C4-2B (cell line): ENCODE measurements at regions not wholly inside any gene's neighbourhood (a gene's known extent, or its start where the extent isn't known, plus 50 kb on each side); places are given as distances from the start of the nearest gene placed in this dataset.
"Not testable (repeated sequence)": the region's sequence is repeated elsewhere in the genome, so short reads cannot be mapped to it uniquely, and the experiment has no call there.

Source experiments
- H3K27ac ChIP-seq: fragments of 450-650 bp; 2 replicates; pipeline ENCODE4 v1.5.1; 2017
- CTCF ChIP-seq: fragments of 450-650 bp; conservative IDR thresholded peaks from 2 replicates; pipeline ENCODE4 v1.5.1; 2017; ENCODE audit warnings: mild to moderate bottlenecking
- ZFX ChIP-seq: fragments of 450-650 bp; IDR thresholded peaks from 2 replicates; pipeline ENCODE4 v1.6.1; 2017

GRCh38 chr3:153783741-153784480 is 337.3 kb upstream of the ARHGEF26 start:
- no peak for TF ChIP-seq ZFX
- no peak for TF ChIP-seq CTCF
- H3K27ac ChIP-seq, result no peak overlapping the region

GRCh38 chr3:153785901-153786300 is 335.3 kb upstream of the ARHGEF26 start:
- TF ChIP-seq CTCF (peak; percentile 20), ZFX (no peak)
- H3K27ac ChIP-seq, result no peak overlapping the region

- no peak overlapping the region for H3K27ac ChIP-seq
- TF ChIP-seq ZFX, result no peak
- TF ChIP-seq CTCF, result no peak
These were observed 331.8 kb upstream of the ARHGEF26 start for GRCh38 chr3:153789380-153789779.

- H3K27ac ChIP-seq, result not testable (repeated sequence)
These were observed 324.1 kb upstream of the ARHGEF26 start for GRCh38 chr3:153797056-153797455.

- TF ChIP-seq ZFX (no peak), CTCF (no peak)
- H3K27ac ChIP-seq, result no peak overlapping the region
These were observed 312.1 kb upstream of the ARHGEF26 start for GRCh38 chr3:153809097-153809496.

GRCh38 chr3:153818338-153818737 is 302.9 kb upstream of the ARHGEF26 start:
- TF ChIP-seq CTCF, result no peak
- TF ChIP-seq ZFX, result no peak
- H3K27ac ChIP-seq, result no peak overlapping the region

- TF ChIP-seq ZFX (no peak), CTCF (no peak)
These were observed 301.2 kb upstream of the ARHGEF26 start for GRCh38 chr3:153820035-153820434.

GRCh38 chr3:153828346-153828745 is 292.8 kb upstream of the ARHGEF26 start:
- not testable (repeated sequence) for H3K27ac ChIP-seq

More at GRCh38 chr3:153820035-153820434, 301.2 kb upstream of the ARHGEF26 start:
- H3K27ac ChIP-seq, result no peak overlapping the region
